Loucy (cell line): ENCODE measurements at regions not wholly inside any gene's neighbourhood (a gene's known extent, or its start where the extent isn't known, plus 50 kb on each side); places are given as distances from the start of the nearest gene placed in this dataset.
A peak's percentile ranks its signal among the peaks of the same experiment; 100 is the strongest.
"Not testable (repeated sequence)": the region's sequence is repeated elsewhere in the genome, so short reads cannot be mapped to it uniquely, and the experiment has no call there.

Source experiments
- H2AFZ ChIP-seq: fragments of 200-600 bp; sonication (generic); 2 replicates; pipeline ENCODE4 v1.6.0; 2016; ENCODE audit warnings: antibody characterized with exemption, mild to moderate bottlenecking, low read length, moderate library complexity
- H3F3A ChIP-seq: fragments of 200-600 bp; 2 replicates; pipeline ENCODE4 v1.6.0; 2016; ENCODE audit warnings: antibody characterized with exemption, low read depth, mild to moderate bottlenecking
- H3K27me3 ChIP-seq: fragments of 200-600 bp; sonication (generic); 2 replicates; pipeline ENCODE4 v1.6.1; 2014; ENCODE audit warnings: low read length, mild to moderate bottlenecking; ENCODE audit not compliant: insufficient read depth, poor library complexity, severe bottlenecking
- H3K36me3 ChIP-seq: fragments of 200-600 bp; sonication (generic); 2 replicates; pipeline ENCODE4 v1.6.1; 2016; ENCODE audit warnings: low read length; ENCODE audit not compliant: insufficient read depth
- H3K4me1 ChIP-seq: fragments of 200-600 bp; sonication (generic); 2 replicates; pipeline ENCODE4 v1.5.1; 2014; ENCODE audit warnings: low read length, mild to moderate bottlenecking; ENCODE audit not compliant: insufficient read depth, poor library complexity, severe bottlenecking
- H3K4me2 ChIP-seq: fragments of 200-600 bp; sonication (generic); 2 replicates; pipeline ENCODE4 v1.6.0; 2014; ENCODE audit warnings: antibody characterized with exemption, low read length, low read depth, mild to moderate bottlenecking; ENCODE audit not compliant: poor library complexity, severe bottlenecking
- H3K4me3 ChIP-seq: fragments of 200-600 bp; sonication (generic); 2 replicates; pipeline ENCODE4 v1.5.1; 2014; ENCODE audit warnings: low read length, mild to moderate bottlenecking, mixed read lengths; ENCODE audit not compliant: poor library complexity, severe bottlenecking
- H3K79me2 ChIP-seq: fragments of 200-600 bp; sonication (generic); 2 replicates; pipeline ENCODE4 v1.6.1; 2014; ENCODE audit warnings: low read length; ENCODE audit not compliant: insufficient read depth
- H3K9ac ChIP-seq: fragments of 200-600 bp; sonication (generic); 2 replicates; pipeline ENCODE4 v1.6.0; 2014; ENCODE audit warnings: mild to moderate bottlenecking, low read depth, low read length, moderate library complexity; ENCODE audit not compliant: poor library complexity, severe bottlenecking
- H3K9me2 ChIP-seq: fragments of 200-600 bp; sonication (generic); replicated peaks from 2 replicates; pipeline ENCODE4 v1.6.1; 2016; ENCODE audit warnings: low read depth, low read length, mixed read lengths
- H3K9me3 ChIP-seq: fragments of 200-600 bp; sonication (generic); 2 replicates; pipeline ENCODE4 v1.6.1; 2014; ENCODE audit warnings: mild to moderate bottlenecking, antibody characterized with exemption, low read length, low read depth; ENCODE audit not compliant: insufficient read depth
- H4K20me1 ChIP-seq: fragments of 200-600 bp; sonication (generic); 2 replicates; pipeline ENCODE4 v1.6.0; 2014; ENCODE audit warnings: antibody characterized with exemption, low read length, mild to moderate bottlenecking; ENCODE audit not compliant: insufficient read depth, poor library complexity, severe bottlenecking

- H3K27me3 ChIP-seq, H2AFZ ChIP-seq, H3F3A ChIP-seq, H3K79me2 ChIP-seq, H3K36me3 ChIP-seq, H3K9me3 ChIP-seq, H3K9me2 ChIP-seq, H3K4me3 ChIP-seq, H3K4me2 ChIP-seq, H3K4me1 ChIP-seq, H3K9ac ChIP-seq, H4K20me1 ChIP-seq: not testable (repeated sequence)
Observed at GRCh38 chr18:14361346-14361745, 182.1 kb downstream of the POTEC start.

- H4K20me1 ChIP-seq, H3K27me3 ChIP-seq, H3K4me2 ChIP-seq, H3K9ac ChIP-seq, H3K4me3 ChIP-seq, H3K9me3 ChIP-seq, H3K9me2 ChIP-seq, H2AFZ ChIP-seq, H3K4me1 ChIP-seq, H3F3A ChIP-seq, H3K79me2 ChIP-seq, H3K36me3 ChIP-seq: not testable (repeated sequence)
Observed at GRCh38 chr18:14357553-14358297, 185.7 kb downstream of the POTEC start.

GRCh38 chr18:14342170-14342569, 201.2 kb downstream of the POTEC start:
- Histone ChIP-seq H3K4me2 (peak overlapping the region; percentile 43), H3K4me1 (peaks cover 14% of the 10 kb centered on the region)
- not testable (repeated sequence) for H3K9me2 ChIP-seq, H2AFZ ChIP-seq, H3F3A ChIP-seq, H4K20me1 ChIP-seq, H3K27me3 ChIP-seq, H3K9ac ChIP-seq, H3K79me2 ChIP-seq, H3K9me3 ChIP-seq, H3K36me3 ChIP-seq, H3K4me3 ChIP-seq

- not testable (repeated sequence) for H3K4me2 ChIP-seq, H3K36me3 ChIP-seq, H3K9ac ChIP-seq, H3K9me3 ChIP-seq, H2AFZ ChIP-seq, H3K79me2 ChIP-seq, H3K4me3 ChIP-seq, H3K27me3 ChIP-seq, H3K4me1 ChIP-seq, H3F3A ChIP-seq, H3K9me2 ChIP-seq, H4K20me1 ChIP-seq
Observed at GRCh38 chr18:14336017-14336416, 203.8 kb upstream of the ZNF519 start.

- not testable (repeated sequence) for H3K9me3 ChIP-seq, H3K4me3 ChIP-seq, H3K4me2 ChIP-seq, H3K9ac ChIP-seq, H4K20me1 ChIP-seq, H3K27me3 ChIP-seq, H3K4me1 ChIP-seq, H3K9me2 ChIP-seq, H3K36me3 ChIP-seq, H3F3A ChIP-seq, H2AFZ ChIP-seq, H3K79me2 ChIP-seq
Observed at GRCh38 chr18:14321217-14321616, 189.0 kb upstream of the ZNF519 start.

DNA sequence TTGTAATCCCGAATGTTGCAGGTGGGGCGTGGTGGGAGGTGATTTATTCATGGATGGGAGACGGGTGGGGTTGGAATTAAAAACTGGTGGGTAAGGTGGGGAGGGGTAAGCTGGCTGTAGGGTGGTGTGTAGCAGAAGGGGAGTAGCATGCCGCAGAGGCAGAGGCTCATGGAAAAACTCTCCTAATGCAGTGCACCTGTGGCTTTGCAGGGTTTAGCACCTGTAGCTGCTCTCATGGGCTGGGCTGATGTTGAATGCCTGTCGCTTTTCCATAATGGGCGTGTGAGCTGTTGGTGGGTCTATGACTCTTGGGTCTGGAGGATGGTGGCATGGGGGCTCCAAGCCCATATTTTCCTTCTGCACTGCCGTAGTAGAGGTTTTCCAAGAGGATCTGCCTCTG, 169.0 kb upstream of the ZNF519 start:
- H3K79me2 ChIP-seq, H3K4me2 ChIP-seq, H3F3A ChIP-seq, H3K36me3 ChIP-seq, H4K20me1 ChIP-seq, H3K27me3 ChIP-seq, H3K9me3 ChIP-seq, H2AFZ ChIP-seq, H3K9ac ChIP-seq, H3K4me1 ChIP-seq, H3K9me2 ChIP-seq, H3K4me3 ChIP-seq: not testable (repeated sequence)

GRCh38 chr18:14295081-14295480, 162.8 kb upstream of the ZNF519 start:
- H4K20me1 ChIP-seq, H3K9ac ChIP-seq, H3K9me3 ChIP-seq, H3K9me2 ChIP-seq, H3K4me1 ChIP-seq, H3K79me2 ChIP-seq, H3K36me3 ChIP-seq, H3K27me3 ChIP-seq, H3F3A ChIP-seq, H2AFZ ChIP-seq, H3K4me2 ChIP-seq, H3K4me3 ChIP-seq: not testable (repeated sequence)
